GM19351 (cell line): ENCODE measurements at regions not wholly inside any gene's neighbourhood (a gene's known extent, or its start where the extent isn't known, plus 50 kb on each side); places are given as distances from the start of the nearest gene placed in this dataset.
A peak's percentile ranks its signal among the peaks of the same experiment; 100 is the strongest.

ENCODE experiments used
- ATAC-seq: cut with Tn5 transposase; IDR thresholded peaks from one replicate; pipeline ENCODE4 v1.9.1; 2021; ENCODE audit warnings: mild to moderate bottlenecking, moderate library complexity; ENCODE audit not compliant: unreplicated experiment

DNA sequence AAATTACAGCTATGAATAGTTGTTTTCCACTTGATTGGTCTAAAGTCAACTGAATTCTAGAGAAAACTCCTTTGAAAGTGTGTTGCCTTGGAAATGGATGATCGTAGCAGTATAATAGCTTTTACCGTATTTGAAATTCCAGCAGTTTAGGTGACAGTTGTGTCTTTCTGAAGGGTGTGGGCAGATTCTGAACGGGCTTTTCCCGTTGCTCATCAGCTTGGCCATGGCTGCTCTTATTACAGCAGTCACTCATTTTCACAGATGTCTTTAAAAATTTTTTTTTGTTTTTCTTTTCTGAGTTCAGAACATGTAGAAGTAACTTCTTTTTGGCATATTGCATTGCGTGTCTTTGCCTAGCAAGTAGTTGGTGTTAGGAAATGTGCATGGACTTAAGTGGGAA, 69.6 kb upstream of the SLC4A4 start:
- ATAC-seq, result no peak

DNA sequence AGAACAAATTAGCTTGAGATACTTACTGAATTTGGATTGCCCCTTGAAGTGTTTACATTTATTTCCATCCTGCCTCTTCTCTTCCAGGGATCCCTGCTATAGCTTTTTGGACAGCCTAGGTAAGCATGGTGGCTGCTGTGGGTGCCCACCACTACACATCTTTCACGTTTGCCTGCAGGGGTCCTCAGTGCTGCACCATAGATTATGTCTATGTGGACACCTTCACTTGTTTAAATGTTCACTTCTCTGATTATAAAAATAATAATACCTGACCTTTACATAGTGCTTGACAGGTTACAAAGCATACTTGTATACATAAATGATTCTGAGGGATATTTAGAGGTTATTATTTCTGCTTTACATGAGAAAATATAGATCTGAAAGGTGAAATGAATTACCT, 67.9 kb upstream of the SLC4A4 start:
- peak; percentile 42 for ATAC-seq

DNA sequence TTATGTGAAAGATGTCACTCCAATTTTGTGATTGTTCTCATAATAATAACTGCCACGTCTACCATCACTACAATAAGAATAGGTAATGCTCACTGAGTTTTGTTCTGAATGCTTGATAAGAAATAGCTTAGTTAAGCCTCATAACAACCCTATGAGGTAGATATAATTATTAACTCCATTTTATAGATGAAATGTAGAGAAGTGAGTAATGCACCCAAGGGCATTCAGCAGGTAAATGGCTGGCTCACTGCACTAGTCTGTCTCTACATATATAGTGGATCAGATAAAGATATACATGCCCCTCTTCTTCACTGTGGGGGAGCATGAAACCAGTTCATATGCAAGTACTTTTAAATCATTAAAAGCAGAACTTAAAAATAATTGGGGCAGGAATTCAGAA, 65.8 kb upstream of the SLC4A4 start:
- no peak for ATAC-seq

DNA sequence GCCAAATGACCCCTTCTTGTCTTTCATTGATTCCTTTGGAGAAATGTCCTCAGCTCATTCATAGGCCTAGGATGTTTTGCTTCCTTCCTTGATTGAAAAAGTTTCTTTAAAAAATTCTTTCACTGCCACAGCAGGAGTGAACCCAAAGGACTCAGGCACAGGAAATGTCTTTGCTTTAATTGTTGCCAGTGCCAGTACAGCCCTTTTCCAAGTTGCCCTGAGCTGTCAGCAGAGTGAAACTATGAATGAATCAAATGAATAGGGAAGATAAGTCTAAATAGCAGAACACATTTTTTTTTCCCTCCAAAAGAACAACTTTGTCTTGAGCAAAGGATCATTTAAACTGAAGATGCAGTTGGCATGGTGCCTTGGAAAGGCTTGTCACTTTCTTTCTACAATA, 63.8 kb upstream of the SLC4A4 start:
- ATAC-seq, result no peak

DNA sequence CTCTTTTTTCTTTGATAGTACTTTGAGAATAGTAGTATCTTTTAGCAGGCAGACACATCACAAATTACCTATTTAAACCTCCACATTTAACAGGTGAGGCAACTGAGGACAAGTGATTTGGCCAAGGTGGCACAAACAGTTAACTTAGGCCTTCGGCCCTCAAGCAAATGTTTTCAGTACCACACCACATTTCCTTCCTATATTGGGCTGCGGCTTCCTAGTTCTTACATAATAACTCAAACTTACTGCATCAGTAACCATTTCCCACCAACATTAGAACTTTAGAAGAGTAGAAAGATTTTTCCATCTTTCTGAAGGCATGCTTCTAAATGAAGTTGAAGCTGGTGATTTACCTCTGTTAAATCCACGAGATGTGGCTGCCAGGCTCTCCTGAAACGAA, 63.2 kb upstream of the SLC4A4 start:
- no peak for ATAC-seq

DNA sequence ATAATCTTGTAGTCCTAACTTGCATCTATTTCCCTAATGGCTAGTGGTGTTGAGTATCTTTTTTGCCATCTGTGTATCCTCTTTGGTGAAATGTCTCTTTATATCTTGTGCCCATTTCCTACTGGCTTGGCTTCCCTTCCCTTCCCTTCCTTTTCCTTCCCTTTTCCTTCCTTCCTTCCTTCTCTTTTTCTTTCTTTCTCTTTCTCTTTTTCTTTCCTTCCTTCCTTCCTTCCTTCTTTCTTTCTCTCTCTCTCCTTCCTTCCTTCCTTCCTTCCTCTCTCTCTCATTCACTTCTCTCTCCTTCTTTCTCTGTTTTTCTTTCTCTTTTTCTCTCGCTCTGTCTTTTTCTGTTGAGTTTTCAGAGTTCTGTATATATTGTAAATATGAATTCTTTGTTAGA, 61.5 kb upstream of the SLC4A4 start:
- no peak for ATAC-seq

DNA sequence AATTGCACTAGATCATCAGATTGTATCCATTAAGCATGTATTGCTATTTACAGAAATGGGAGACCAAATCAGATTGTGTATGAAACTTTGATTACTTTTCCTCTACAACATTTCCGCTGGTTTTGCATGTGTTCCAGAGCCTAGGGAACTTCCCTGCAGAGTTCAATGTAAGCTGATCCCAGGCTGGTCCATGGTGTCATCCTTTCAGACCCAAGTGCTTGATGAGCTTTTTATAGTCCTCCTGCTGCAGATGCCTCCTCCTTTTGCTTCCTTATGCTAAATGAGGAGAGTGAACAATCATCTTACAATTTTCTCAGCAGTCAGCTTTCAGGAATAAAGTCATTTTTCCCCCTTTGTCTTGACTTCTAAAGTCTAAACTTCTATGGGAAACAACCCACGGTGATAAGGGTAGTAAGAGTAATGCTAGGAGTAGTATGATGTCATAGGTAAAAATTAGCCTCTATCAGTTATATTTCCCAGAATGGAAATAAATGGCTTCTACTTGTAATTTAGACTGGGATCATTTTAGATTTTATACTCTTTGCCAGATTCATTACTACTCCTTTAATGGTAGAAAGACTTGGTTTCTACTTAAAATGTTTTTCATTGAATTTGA, 55.1 kb upstream of the SLC4A4 start:
- ATAC-seq, result no peak

DNA sequence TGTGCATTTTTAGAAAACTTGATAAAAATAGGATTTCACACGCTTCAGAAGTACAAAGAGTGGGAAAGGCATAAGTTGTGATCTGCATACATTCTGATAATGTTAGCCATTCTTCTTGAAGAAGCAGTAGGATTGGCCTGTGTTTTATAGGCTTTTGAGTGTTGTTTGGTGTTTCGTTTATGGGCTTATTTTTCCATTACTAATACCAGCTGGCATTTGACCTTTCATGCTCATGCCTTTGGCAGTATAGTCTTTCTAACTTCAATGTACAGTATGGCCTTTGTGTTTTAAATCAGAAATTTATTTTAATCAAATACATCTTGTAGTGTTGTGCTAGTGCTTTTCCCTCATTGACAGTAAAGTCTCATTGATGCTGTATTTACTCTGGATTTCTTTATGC, 51.5 kb upstream of the SLC4A4 start:
- ATAC-seq, result no peak

DNA sequence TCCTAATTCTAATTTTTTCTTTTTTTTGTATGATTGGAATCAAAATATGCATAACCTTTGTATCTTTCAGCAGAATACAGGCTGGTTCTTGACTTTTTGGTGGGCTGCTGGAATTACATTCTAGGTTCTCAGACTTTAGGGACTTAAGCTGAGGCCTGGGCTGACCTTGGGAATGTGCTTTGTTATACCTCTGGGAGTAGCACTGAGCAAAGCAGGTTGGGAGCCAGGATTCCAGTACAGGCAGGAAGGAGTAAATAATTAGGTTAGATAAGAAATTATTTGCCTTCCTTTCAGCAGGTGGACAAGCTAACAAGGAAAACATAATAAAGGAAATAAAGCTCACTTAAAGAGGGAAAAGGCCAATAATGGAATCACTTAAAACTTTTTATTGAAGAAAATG, 49.9 kb upstream of the SLC4A4 start:
- no peak for ATAC-seq
